H1 (cell line): ENCODE measurements at regions not wholly inside any gene's neighbourhood (a gene's known extent, or its start where the extent isn't known, plus 50 kb on each side); places are given as distances from the start of the nearest gene placed in this dataset.

Experiments
- CTCF ChIA-PET: fragments of 300-600 bp; sonication (Branson Sonifier 250); formaldehyde crosslinking; loops from one replicate; lab custom pipeline; 2021; ENCODE audit not compliant: partially characterized antibody; lab: Charles Lee
- POLR2A ChIA-PET: fragments of 300-600 bp; sonication (Branson Sonifier 250); formaldehyde crosslinking; loops from one replicate; lab custom pipeline; 2021; ENCODE audit warnings: inconsistent platforms; ENCODE audit not compliant: partially characterized antibody; lab: Charles Lee
- DNase-seq, 2 experiments: peaks; one replicate each; pipeline versions ENCODE4 v3.0.0 to v3.0.0-alpha.2; 2010 to 2022; ENCODE audit warnings: low spot score in 2 of 2, low read depth in 1 of 2, mixed read lengths in 1 of 2
- FAIRE-seq: peaks from 2 replicates; lab custom pipeline; 2011; peaks lifted over from hg19 to GRCh38; lab: Jason Lieb, UNC
- H2AFZ ChIP-seq: 2 replicates; pipeline ENCODE4 v1.8.1; 2012; ENCODE audit warnings: low read length, inconsistent platforms
- H2AK5ac ChIP-seq: 2 replicates; pipeline ENCODE4 v1.6.1; 2013; ENCODE audit warnings: low read depth, low read length
- H2BK120ac ChIP-seq: replicated peaks from 2 replicates; pipeline ENCODE3; 2013; ENCODE audit warnings: low read depth, low read length, inconsistent platforms
- H2BK12ac ChIP-seq: 2 replicates; pipeline ENCODE4 v1.6.1; 2013; ENCODE audit warnings: low read depth, low read length
- H2BK15ac ChIP-seq: 2 replicates; pipeline ENCODE4 v1.6.1; 2013; ENCODE audit warnings: low read length
- H2BK20ac ChIP-seq: 2 replicates; pipeline ENCODE4 v1.6.1; 2013; ENCODE audit warnings: low read length
- H2BK5ac ChIP-seq: 2 replicates; pipeline ENCODE4 v1.6.1; 2013; ENCODE audit warnings: low read depth, low read length
- H3K14ac ChIP-seq: 2 replicates; pipeline ENCODE4 v1.6.1; 2013; ENCODE audit warnings: inconsistent platforms; ENCODE audit not compliant: insufficient read length
- H3K18ac ChIP-seq: 2 replicates; pipeline ENCODE4 v1.6.1; 2013; ENCODE audit warnings: low read length; ENCODE audit errors: extremely low read depth
- H3K23ac ChIP-seq: 2 replicates; pipeline ENCODE4 v1.6.1; 2013; ENCODE audit warnings: inconsistent platforms; ENCODE audit not compliant: insufficient read length
- H3K23me2 ChIP-seq: 2 replicates; pipeline ENCODE4 v1.6.1; 2013; ENCODE audit warnings: low read depth, low read length
- H3K27ac ChIP-seq: 2 replicates; pipeline ENCODE4 v1.6.1; 2011; ENCODE audit warnings: low read depth, low read length, inconsistent platforms
- H3K27me3 ChIP-seq, 4 experiments: replicated peaks in 1 of 4; 1 replicate in 1 of 4; 2 replicates in 3 of 4; pipeline versions ENCODE4 v1.6.1 to v1.8.1; 2011 to 2013; ENCODE audit warnings: low read length in 3 of 4, mild to moderate bottlenecking in 3 of 4, inconsistent platforms in 2 of 4, mixed read lengths in 2 of 4, moderate library complexity in 1 of 4; ENCODE audit not compliant: control insufficient read depth in 3 of 4, insufficient read depth in 3 of 4; ENCODE audit errors: extremely low read depth in 1 of 4
- H3K36me3 ChIP-seq, 4 experiments: 2 replicates each; pipeline versions ENCODE4 v1.6.1 to v1.8.1; 2011 to 2013; ENCODE audit warnings: mild to moderate bottlenecking in 4 of 4, low read length in 3 of 4, moderate library complexity in 2 of 4, control low read depth in 1 of 4, inconsistent platforms in 1 of 4; ENCODE audit not compliant: insufficient read depth in 4 of 4, control insufficient read depth in 2 of 4
- H3K4ac ChIP-seq: replicated peaks from 2 replicates; pipeline ENCODE3; 2013; ENCODE audit warnings: low read length, low read depth, mixed read lengths, inconsistent platforms; ENCODE audit not compliant: insufficient read length
- H3K4me1 ChIP-seq, 4 experiments: replicated peaks in 1 of 4; 1 replicate in 1 of 4; 2 replicates in 3 of 4; pipeline versions ENCODE4 v1.6.1 to v1.8.1; 2011 to 2013; ENCODE audit warnings: low read length in 3 of 4, inconsistent platforms in 2 of 4, mixed read lengths in 1 of 4; ENCODE audit not compliant: insufficient read depth in 4 of 4, control insufficient read depth in 3 of 4
- H3K4me2 ChIP-seq, 2 experiments: 2 replicates each; pipeline versions ENCODE4 v1.6.1 to v1.8.1; 2011 to 2013; ENCODE audit warnings: low read depth in 2 of 2, low read length in 2 of 2, control low read depth in 1 of 2, inconsistent platforms in 1 of 2, mild to moderate bottlenecking in 1 of 2; ENCODE audit not compliant: insufficient read depth in 1 of 2
- H3K4me3 ChIP-seq, 4 experiments: fragments of 200-600, 300-600 bp in 1 of 4; sonication (generic), shearing (Covaris generic), sonication (Bioruptor Twin) in 1 of 4; 2 replicates each; pipeline versions ENCODE4 v1.5.1 to v1.8.1; 2011 to 2016; ENCODE audit warnings: low read length in 4 of 4, low read depth in 3 of 4, control low read depth in 2 of 4, inconsistent platforms in 2 of 4, mild to moderate bottlenecking in 2 of 4, mixed read lengths in 1 of 4, moderate library complexity in 1 of 4; ENCODE audit not compliant: insufficient read depth in 2 of 4; ENCODE audit errors: extremely low read depth in 1 of 4
- H3K56ac ChIP-seq: replicated peaks from 2 replicates; pipeline ENCODE3; 2013; ENCODE audit warnings: low read depth, mild to moderate bottlenecking, mixed read lengths, low read length, inconsistent platforms; ENCODE audit not compliant: insufficient read length
- H3K79me1 ChIP-seq: 2 replicates; pipeline ENCODE4 v1.6.1; 2013; ENCODE audit warnings: low read depth, low read length, control low read depth
- H3K79me2 ChIP-seq, 2 experiments: 2 replicates each; pipeline versions ENCODE4 v1.6.1 to v1.8.1; 2012 to 2013; ENCODE audit warnings: low read length in 2 of 2, mild to moderate bottlenecking in 2 of 2, inconsistent platforms in 1 of 2; ENCODE audit not compliant: insufficient read depth in 2 of 2, control insufficient read depth in 1 of 2
- H3K9ac ChIP-seq, 4 experiments: replicated peaks in 1 of 4; 1 replicate in 1 of 4; 2 replicates in 3 of 4; pipeline versions ENCODE4 v1.6.1 to v1.8.1; 2011 to 2013; ENCODE audit warnings: low read depth in 3 of 4, low read length in 3 of 4, control low read depth in 2 of 4, mild to moderate bottlenecking in 2 of 4, moderate library complexity in 2 of 4, inconsistent platforms in 1 of 4; ENCODE audit errors: extremely low read depth in 1 of 4
- H3K9me3 ChIP-seq, 2 experiments: 2 replicates each; pipeline versions ENCODE4 v1.6.1 to v1.8.1; 2012 to 2013; ENCODE audit warnings: mild to moderate bottlenecking in 2 of 2, moderate library complexity in 2 of 2, control low read depth in 1 of 2, inconsistent platforms in 1 of 2, low read depth in 1 of 2, low read length in 1 of 2, mixed read lengths in 1 of 2; ENCODE audit not compliant: insufficient read depth in 2 of 2
- H4K20me1 ChIP-seq, 2 experiments: replicated peaks in 1 of 2; 2 replicates each; pipeline versions ENCODE3 to v1.8.1; 2011 to 2013; ENCODE audit warnings: inconsistent platforms in 2 of 2, low read length in 2 of 2, mild to moderate bottlenecking in 1 of 2; ENCODE audit not compliant: insufficient read depth in 2 of 2, control insufficient read depth in 1 of 2
- H4K5ac ChIP-seq: 2 replicates; pipeline ENCODE4 v1.6.1; 2013; ENCODE audit warnings: low read length, low read depth, mixed read lengths, inconsistent platforms; ENCODE audit not compliant: insufficient read length
- H4K8ac ChIP-seq: 2 replicates; pipeline ENCODE4 v1.8.0; 2013; ENCODE audit warnings: mild to moderate bottlenecking, moderate library complexity, low read length, inconsistent platforms; ENCODE audit not compliant: insufficient read depth; ENCODE audit errors: extremely low read depth
- H4K91ac ChIP-seq: replicated peaks from 2 replicates; pipeline ENCODE3; 2013; ENCODE audit warnings: low read length, mixed read lengths, inconsistent platforms; ENCODE audit not compliant: insufficient read length
- MAFK ChIP-seq: IDR thresholded peaks from 2 replicates; pipeline ENCODE4 v1.6.1; 2012; ENCODE audit warnings: low read depth, mild to moderate bottlenecking, improper control_type of control experiment, low read length
- WGBS, 2 experiments: shearing (Covaris generic) in 1 of 2; methylation state at CpG; one replicate each; pipeline versions ENCODE4 v1.1.6 to v1.1.7; 2013 to 2015; ENCODE audit warnings: low lambda C conversion rate in 2 of 2, mixed read lengths in 2 of 2, inconsistent platforms in 1 of 2, low coverage in 1 of 2, missing lambda C conversion rate in 1 of 2; ENCODE audit not compliant: insufficient replicate concordance in 2 of 2, insufficient coverage in 1 of 2, insufficient read length in 1 of 2; ENCODE audit errors: extremely low coverage in 1 of 2, missing lambda C conversion rate in 1 of 2; 5-methylcytosine and 5-hydroxymethylcytosine counted together

- Histone ChIP-seq H3K27me3 (no peaks in the 10 kb centered on the region), H3K4me2 (no peak overlapping the region), H2AK5ac (no peak overlapping the region), H3K9ac (no peak overlapping the region), H2BK20ac (no peak overlapping the region), H3K23me2 (no peaks in the 10 kb centered on the region), H3K56ac (no peak overlapping the region), H3K79me1 (no peaks in the 10 kb centered on the region), H4K20me1 (no peaks in the 10 kb centered on the region), H2BK15ac (no peak overlapping the region), H4K8ac (no peak overlapping the region), H2BK12ac (no peak overlapping the region), H3K23ac (no peak overlapping the region), H2BK5ac (no peak overlapping the region), H3K4me3 (no peak overlapping the region), H2BK120ac (no peak overlapping the region), H3K14ac (no peak overlapping the region), H3K27ac (no peak overlapping the region), H2AFZ (no peak overlapping the region), H3K18ac (no peak overlapping the region), H3K4ac (no peak overlapping the region), H3K9me3 (peaks cover 8 to 12% of the 10 kb centered on the region in 2 experiments), H3K79me2 (no peaks in the 10 kb centered on the region), H3K4me1 (no peaks in the 10 kb centered on the region), H3K36me3 (no peaks in the 10 kb centered on the region), H4K5ac (no peak overlapping the region), H4K91ac (no peak overlapping the region)
- DNase-seq (no peak), FAIRE-seq (no peak)
- WGBS, 2 experiments = 75% methylated on average over 2 of the region's 2 CpGs; no CpG with 5 or more reads in 1 of the 2 experiments
- POLR2A ChIA-PET = no interaction called here
- CTCF ChIA-PET = interaction anchor here (3.0 kb wide), 1 partner anchor 12 kb away, joined by 11 read pairs; no protein-coding TSS in a partner anchor
- TF ChIP-seq MAFK = no peak
Observed at GRCh38 chr18:8519102-8519501, 90.1 kb upstream of the RAB12 start.
